Sigmoid colon (tissue), 6 donors: ENCODE measurements at regions not wholly inside any gene's neighbourhood (a gene's known extent, or its start where the extent isn't known, plus 50 kb on each side); places are given as distances from the start of the nearest gene placed in this dataset.

ENCODE experiments used
- DNase-seq: peaks from one replicate; pipeline ENCODE4 v3.0.0-alpha.2; 2019
- H3K27ac ChIP-seq, 4 donors: fragments of 200-600 bp; sonication (generic); one replicate each; pipeline ENCODE4 v1.5.1; 2016 to 2019; ENCODE audit warnings: mild to moderate bottlenecking in 1 of 4
- H3K27me3 ChIP-seq, 3 donors: fragments of 200-600 bp; sonication (generic); one replicate each; pipeline ENCODE4 v1.5.1; 2019; ENCODE audit warnings: mild to moderate bottlenecking in 1 of 3
- H3K36me3 ChIP-seq, 4 donors: fragments of 200-600 bp; sonication (generic); one replicate each; pipeline ENCODE4 v1.5.1; 2016 to 2019
- H3K4me1 ChIP-seq, 4 donors: fragments of 200-600 bp; sonication (generic); one replicate each; pipeline ENCODE4 v1.5.1; 2017 to 2019
- H3K4me3 ChIP-seq, 4 donors: fragments of 200-600 bp; sonication (generic); one replicate each; pipeline ENCODE4 v1.5.1; 2017 to 2019; ENCODE audit warnings: mild to moderate bottlenecking in 2 of 4, moderate library complexity in 1 of 4
- H3K9me3 ChIP-seq, 4 donors: fragments of 200-600 bp in 3 of 4; sonication (generic) in 3 of 4; one replicate each; pipeline versions ENCODE4 v1.5.1 to v1.6.1; 2013 to 2019
- EP300 ChIP-seq, 4 donors: sonication (generic); formaldehyde crosslinking; IDR thresholded peaks; one replicate each; pipeline ENCODE4 v1.6.1; 2017; ENCODE audit warnings: antibody characterized with exemption in 4 of 4
- POLR2A ChIP-seq, 2 donors: fragments of 450-650 bp; IDR thresholded peaks; one replicate each; pipeline ENCODE4 v1.6.1; 2016; ENCODE audit warnings: antibody characterized with exemption in 2 of 2, mild to moderate bottlenecking in 2 of 2, moderate library complexity in 2 of 2
- POLR2AphosphoS5 ChIP-seq, 4 donors: sonication (generic); formaldehyde crosslinking; IDR thresholded peaks; one replicate each; pipeline ENCODE4 v1.6.1; 2017; ENCODE audit warnings: antibody characterized with exemption in 4 of 4
- WGBS, 2 donors: extraction: QIAGEN DNeasy Blood & Tissue Kit; methylation state at CpG; one replicate each; pipeline ENCODE4 v1.1.7; 2013; 5-methylcytosine and 5-hydroxymethylcytosine counted together
- intact Hi-C: fragments of 100-400 bp; cut with DNase I; formaldehyde crosslinking; loops from one replicate; pipeline ENCODE4 v1.15.1; 2023
- TF ChIP-seq, protein P1 (sequence below), 4 experiments: fragments of 450-650 bp in 3 of 4; fragments of 200-600 bp in 1 of 4; IDR thresholded peaks; one replicate each; pipeline ENCODE4 v1.5.1; 2016 to 2019; ENCODE audit warnings: antibody characterized with exemption in 4 of 4, mild to moderate bottlenecking in 3 of 4, moderate library complexity in 2 of 4
- donor health status: healthy with polysubstance abuse.
- donor health status: healthy.

DNA sequence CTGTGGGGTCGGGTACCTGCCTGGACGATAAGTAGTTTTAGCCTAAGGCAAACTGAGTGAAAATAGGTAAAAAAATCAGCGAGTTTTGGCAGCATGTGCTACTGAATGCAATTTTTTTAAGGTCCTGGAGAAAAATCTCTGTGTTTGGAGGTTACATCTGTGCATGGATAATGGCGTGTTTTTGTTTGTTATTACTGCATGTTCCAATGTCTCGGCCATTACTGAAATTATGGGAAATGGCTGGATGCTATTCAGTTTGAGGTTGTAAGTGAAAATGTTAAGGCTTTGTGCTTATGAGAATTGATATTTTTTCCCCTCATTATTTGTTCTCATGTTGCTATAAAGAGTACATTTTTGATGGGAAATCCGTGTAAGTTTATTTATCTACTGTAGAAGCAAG lies 441.7 kb downstream of the PRDM2 start:
- peak overlapping the region in 1 of 4 donors; percentile 65 for H3K27ac ChIP-seq
- TF ChIP-seq EP300 (IDR thresholded peaks at IDR 0.05) (no peak), POLR2AphosphoS5 (IDR thresholded peaks at IDR 0.05) (no peak), POLR2A (IDR thresholded peaks at IDR 0.05) (no peak)
- TF ChIP-seq, protein P1, sequence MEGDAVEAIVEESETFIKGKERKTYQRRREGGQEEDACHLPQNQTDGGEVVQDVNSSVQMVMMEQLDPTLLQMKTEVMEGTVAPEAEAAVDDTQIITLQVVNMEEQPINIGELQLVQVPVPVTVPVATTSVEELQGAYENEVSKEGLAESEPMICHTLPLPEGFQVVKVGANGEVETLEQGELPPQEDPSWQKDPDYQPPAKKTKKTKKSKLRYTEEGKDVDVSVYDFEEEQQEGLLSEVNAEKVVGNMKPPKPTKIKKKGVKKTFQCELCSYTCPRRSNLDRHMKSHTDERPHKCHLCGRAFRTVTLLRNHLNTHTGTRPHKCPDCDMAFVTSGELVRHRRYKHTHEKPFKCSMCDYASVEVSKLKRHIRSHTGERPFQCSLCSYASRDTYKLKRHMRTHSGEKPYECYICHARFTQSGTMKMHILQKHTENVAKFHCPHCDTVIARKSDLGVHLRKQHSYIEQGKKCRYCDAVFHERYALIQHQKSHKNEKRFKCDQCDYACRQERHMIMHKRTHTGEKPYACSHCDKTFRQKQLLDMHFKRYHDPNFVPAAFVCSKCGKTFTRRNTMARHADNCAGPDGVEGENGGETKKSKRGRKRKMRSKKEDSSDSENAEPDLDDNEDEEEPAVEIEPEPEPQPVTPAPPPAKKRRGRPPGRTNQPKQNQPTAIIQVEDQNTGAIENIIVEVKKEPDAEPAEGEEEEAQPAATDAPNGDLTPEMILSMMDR (IDR thresholded peaks at IDR 0.05): no peak
- no peaks in the 10 kb centered on the region for H3K9me3 ChIP-seq
- no peak for DNase-seq
- 76 to 81% methylated on average over 6 of the region's 6 CpGs for WGBS, 2 donors
- H3K36me3 ChIP-seq: no peaks in the 10 kb centered on the region
- intact Hi-C loops: no loop called here
- peaks cover 0 to 27% (median 25%) of the 10 kb centered on the region in 4 donors for H3K4me1 ChIP-seq
- H3K4me3 ChIP-seq: no peak overlapping the region
- no peaks in the 10 kb centered on the region for H3K27me3 ChIP-seq

DNA sequence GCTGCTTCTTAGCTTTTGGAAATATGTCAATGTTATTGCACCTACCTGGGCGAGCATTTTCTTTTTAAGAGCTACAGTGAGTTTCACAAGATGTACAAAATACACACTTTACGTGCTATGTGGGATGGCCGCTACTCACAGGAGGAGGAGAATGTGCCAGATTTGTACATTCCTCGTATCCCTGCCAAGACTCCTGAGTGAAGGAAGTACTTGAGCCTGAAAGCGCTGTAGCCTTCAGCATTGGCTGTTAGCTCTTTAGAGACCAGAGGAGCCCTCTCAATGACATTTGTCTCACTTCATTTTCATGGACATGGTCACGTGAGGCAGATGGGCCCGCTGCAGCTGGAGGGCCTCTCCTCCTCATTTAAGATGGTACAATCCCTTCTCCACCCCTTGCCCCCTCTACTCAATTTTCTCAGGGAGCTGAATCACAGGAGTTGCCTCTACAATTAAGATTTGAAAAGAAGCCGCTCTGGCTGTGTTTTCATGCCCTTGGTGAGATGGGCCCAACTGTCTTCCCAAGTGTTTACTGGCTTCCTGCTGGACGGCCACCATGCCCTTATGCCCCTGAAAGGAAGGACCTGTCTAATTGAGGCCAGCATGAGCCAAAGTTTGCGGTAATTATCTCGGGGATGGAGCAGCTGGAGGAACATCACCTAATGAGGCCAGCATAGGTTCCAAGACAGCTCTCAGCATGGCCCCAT lies 442.6 kb downstream of the PRDM2 start:
- WGBS, 2 donors: 78 to 89% methylated on average over 11 of the region's 11 CpGs
- H3K4me3 ChIP-seq: no peak overlapping the region
- peaks cover 0 to 27% (median 25%) of the 10 kb centered on the region in 4 donors for H3K4me1 ChIP-seq
- no peaks in the 10 kb centered on the region for H3K36me3 ChIP-seq
- peak overlapping the region in 1 of 4 donors; percentile 65 for H3K27ac ChIP-seq
- no peaks in the 10 kb centered on the region for H3K27me3 ChIP-seq
- TF ChIP-seq EP300 (IDR thresholded peaks at IDR 0.05) (no peak), POLR2A (IDR thresholded peaks at IDR 0.05) (no peak)
- no peak for DNase-seq
- no peaks in the 10 kb centered on the region for H3K9me3 ChIP-seq
- intact Hi-C loops: no loop called here

DNA sequence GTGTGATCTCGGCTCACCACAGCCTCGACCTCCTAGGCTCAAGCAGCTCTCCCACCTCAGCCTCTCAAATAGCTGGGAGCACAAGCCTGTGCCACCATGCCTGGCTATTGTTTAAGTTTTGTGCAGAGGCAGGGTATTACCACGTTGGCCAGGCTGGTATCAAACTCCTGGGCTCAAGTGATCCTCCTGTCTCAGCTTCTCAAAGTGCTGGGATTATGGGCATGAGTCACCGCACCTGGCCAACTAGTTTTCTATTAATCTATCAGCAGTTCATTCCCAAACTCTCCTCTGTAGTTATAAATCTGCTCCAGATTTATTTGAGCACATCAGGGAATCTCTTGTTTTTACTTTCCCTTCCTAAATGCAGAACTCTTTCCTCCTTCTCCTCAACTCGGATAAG lies 443.8 kb downstream of the PRDM2 start:
- Histone ChIP-seq H3K9me3 (no peaks in the 10 kb centered on the region), H3K4me3 (no peak overlapping the region), H3K4me1 (peaks cover 0 to 27% (median 25%) of the 10 kb centered on the region in 4 donors), H3K36me3 (no peaks in the 10 kb centered on the region), H3K27ac (no peak overlapping the region), H3K27me3 (no peaks in the 10 kb centered on the region)
- intact Hi-C loops: no loop called here
- WGBS, 2 donors: 82 to 84% methylated on average over 5 of the region's 5 CpGs
- DNase-seq: no peak
- no peak for TF ChIP-seq EP300 (IDR thresholded peaks at IDR 0.05)
- TF ChIP-seq POLR2AphosphoS5 (IDR thresholded peaks at IDR 0.05): no peak
- TF ChIP-seq, protein P1 (IDR thresholded peaks at IDR 0.05): no peak
- no peak for TF ChIP-seq POLR2A (IDR thresholded peaks at IDR 0.05)

DNA sequence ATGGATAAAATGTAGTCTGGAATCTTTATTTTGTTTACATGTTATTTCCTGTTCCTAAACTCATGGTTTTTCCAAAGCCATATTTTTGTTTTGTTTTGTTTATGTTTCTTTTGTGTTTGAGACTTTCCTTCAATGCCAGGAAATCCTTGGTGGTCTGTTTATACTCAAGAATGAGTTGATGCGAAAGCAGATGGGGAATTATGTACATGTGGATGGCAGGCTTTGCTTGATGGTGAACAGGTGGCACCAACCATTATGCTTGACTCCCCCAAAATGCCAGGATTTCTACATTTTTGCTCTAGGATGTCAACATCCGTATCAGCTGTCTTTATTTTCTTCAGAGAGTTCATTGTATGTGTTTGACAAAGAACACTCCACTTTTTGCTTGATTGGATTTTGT lies 448.5 kb downstream of the PRDM2 start:
- no peaks in the 10 kb centered on the region for H3K27me3 ChIP-seq
- TF ChIP-seq POLR2AphosphoS5 (IDR thresholded peaks at IDR 0.05) (no peak), EP300 (IDR thresholded peaks at IDR 0.05) (no peak)
- intact Hi-C loops: no loop called here
- H3K27ac ChIP-seq: no peak overlapping the region
- H3K9me3 ChIP-seq: no peaks in the 10 kb centered on the region
- WGBS, 2 donors: 80 to 86% methylated on average over 2 of the region's 2 CpGs
- no peak overlapping the region for H3K4me3 ChIP-seq
- no peak for DNase-seq
- H3K36me3 ChIP-seq: no peaks in the 10 kb centered on the region
- no peaks in the 10 kb centered on the region for H3K4me1 ChIP-seq

DNA sequence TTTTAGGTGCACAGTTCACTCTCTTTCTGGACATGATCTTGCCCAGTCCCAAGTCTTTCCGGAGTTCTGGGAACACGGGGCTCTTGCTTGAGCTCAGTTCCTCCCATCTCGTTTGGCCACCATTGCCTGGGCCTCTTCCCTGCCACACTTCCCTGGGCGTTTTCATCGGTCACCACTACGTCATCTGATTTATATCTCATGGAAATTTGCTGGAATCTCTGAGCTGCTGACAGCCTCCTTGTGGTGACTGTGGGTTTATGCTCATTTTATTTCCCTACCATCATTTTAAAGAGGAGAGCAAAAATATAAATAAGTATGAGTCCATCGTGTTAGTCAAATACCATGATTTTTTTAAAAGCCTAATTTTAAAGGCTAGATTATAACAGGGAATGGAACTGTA lies 449.1 kb upstream of the KAZN start:
- intact Hi-C loops: no loop called here
- H3K27me3 ChIP-seq: no peaks in the 10 kb centered on the region
- DNase-seq: no peak
- H3K4me1 ChIP-seq: no peaks in the 10 kb centered on the region
- 84 to 94% methylated on average over 7 of the region's 7 CpGs for WGBS, 2 donors
- H3K27ac ChIP-seq: no peak overlapping the region
- no peaks in the 10 kb centered on the region for H3K36me3 ChIP-seq
- TF ChIP-seq, protein P1 (IDR thresholded peaks at IDR 0.05): no peak
- TF ChIP-seq POLR2AphosphoS5 (IDR thresholded peaks at IDR 0.05): no peak
- TF ChIP-seq EP300 (IDR thresholded peaks at IDR 0.05): no peak
- no peak for TF ChIP-seq POLR2A (IDR thresholded peaks at IDR 0.05)
- H3K9me3 ChIP-seq: no peaks in the 10 kb centered on the region
- no peak overlapping the region for H3K4me3 ChIP-seq

DNA sequence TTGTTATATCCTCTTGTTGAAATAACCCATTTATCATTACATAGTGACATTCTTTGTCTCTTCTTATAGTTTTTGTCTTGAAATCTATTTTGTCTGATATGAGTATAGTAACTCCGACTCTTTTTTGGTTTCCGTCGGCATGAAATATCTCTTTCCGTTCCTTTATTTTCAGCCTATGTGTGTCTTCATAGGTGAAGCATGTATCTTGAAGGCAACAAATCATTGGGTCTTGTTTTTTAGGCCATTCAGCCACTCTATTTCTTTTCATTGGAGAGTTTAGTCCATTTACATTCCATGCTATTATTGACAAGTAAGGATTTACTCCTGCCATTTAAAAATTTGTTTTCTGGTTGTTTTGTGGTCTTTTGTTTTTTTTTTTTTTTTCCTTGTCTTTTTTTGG lies 441.9 kb upstream of the KAZN start:
- peaks cover 0 to 4% (median 2%) of the 10 kb centered on the region in 4 donors for H3K9me3 ChIP-seq
- H3K27ac ChIP-seq: no peak overlapping the region
- 98% methylated on average over 4 of the region's 4 CpGs for WGBS, 2 donors
- no peaks in the 10 kb centered on the region for H3K36me3 ChIP-seq
- H3K4me1 ChIP-seq: no peaks in the 10 kb centered on the region
- no peak overlapping the region for H3K4me3 ChIP-seq
- DNase-seq: no peak
- TF ChIP-seq POLR2AphosphoS5 (IDR thresholded peaks at IDR 0.05) (no peak), EP300 (IDR thresholded peaks at IDR 0.05) (no peak), POLR2A (IDR thresholded peaks at IDR 0.05) (no peak)
- TF ChIP-seq, protein P1 (IDR thresholded peaks at IDR 0.05): no peak
- intact Hi-C loops: no loop called here
- no peaks in the 10 kb centered on the region for H3K27me3 ChIP-seq
